ENCODE measurements at regions not wholly inside any gene's neighbourhood (a gene's known extent, or its start where the extent isn't known, plus 50 kb on each side); places are given as distances from the start of the nearest gene placed in this dataset.
"Not testable (repeated sequence)": the region's sequence is repeated elsewhere in the genome, so short reads cannot be mapped to it uniquely, and the experiment has no call there.

- Histone ChIP-seq H3K4me1 (ENCODE audit: insufficient read depth, low read length) (no peaks in the 10 kb centered on the region), H3K9me3 (ENCODE audit: low read depth, low read length) (no peaks in the 10 kb centered on the region), H2AFZ (ENCODE audit: low read length) (no peak overlapping the region), H3K79me2 (ENCODE audit: insufficient read depth, low read length) (no peaks in the 10 kb centered on the region), H3K27me3 (ENCODE audit: insufficient read depth, low read length) (no peaks in the 10 kb centered on the region), H3K4me3 (ENCODE audit: insufficient read depth, low read length) (no peak overlapping the region), H3K36me3 (ENCODE audit: insufficient read depth, low read length) (no peaks in the 10 kb centered on the region), H4K20me1 (ENCODE audit: insufficient read depth, low read length) (no peaks in the 10 kb centered on the region), H3K27ac (ENCODE audit: low read depth, low read length) (no peak overlapping the region), H3K4me2 (ENCODE audit: insufficient read depth, low read length) (no peak overlapping the region)
- no peak for TF ChIP-seq CTCF (IDR thresholded peaks at IDR 0.05; ENCODE audit: extremely low read depth, low read depth, low read length)
- DNase-seq (ENCODE audit: insufficient read length, low spot score, missing footprints), result no peak
These were observed 58.1 kb upstream of the SLC25A36 start for GRCh38 chr3:140883428-140884040.

- not testable (repeated sequence) for H3K4me1 ChIP-seq (ENCODE audit: insufficient read depth, low read length); H3K9me3 ChIP-seq (ENCODE audit: low read depth, low read length); H3K36me3 ChIP-seq (ENCODE audit: insufficient read depth, low read length); H4K20me1 ChIP-seq (ENCODE audit: insufficient read depth, low read length); H3K4me2 ChIP-seq (ENCODE audit: insufficient read depth, low read length); H3K27ac ChIP-seq (ENCODE audit: low read depth, low read length); H3K4me3 ChIP-seq (ENCODE audit: insufficient read depth, low read length); H3K27me3 ChIP-seq (ENCODE audit: insufficient read depth, low read length); DNase-seq (ENCODE audit: insufficient read length, low spot score, missing footprints); H2AFZ ChIP-seq (ENCODE audit: low read length); H3K79me2 ChIP-seq (ENCODE audit: insufficient read depth, low read length)
These were observed 55.9 kb upstream of the SLC25A36 start for GRCh38 chr3:140885697-140886096.

All from osteoblast (primary cell).